HG02798 (cell line): ENCODE measurements at regions not wholly inside any gene's neighbourhood (a gene's known extent, or its start where the extent isn't known, plus 50 kb on each side); places are given as distances from the start of the nearest gene placed in this dataset.

Experiments
- ATAC-seq: cut with Tn5 transposase; IDR thresholded peaks from one replicate; pipeline ENCODE4 v1.9.1; 2021; ENCODE audit warnings: mild to moderate bottlenecking; ENCODE audit not compliant: unreplicated experiment, poor library complexity

- ATAC-seq, result no peak
These were observed 196.9 kb downstream of the ANAPC10 start for GRCh38 chr4:144901141-144901540.

DNA sequence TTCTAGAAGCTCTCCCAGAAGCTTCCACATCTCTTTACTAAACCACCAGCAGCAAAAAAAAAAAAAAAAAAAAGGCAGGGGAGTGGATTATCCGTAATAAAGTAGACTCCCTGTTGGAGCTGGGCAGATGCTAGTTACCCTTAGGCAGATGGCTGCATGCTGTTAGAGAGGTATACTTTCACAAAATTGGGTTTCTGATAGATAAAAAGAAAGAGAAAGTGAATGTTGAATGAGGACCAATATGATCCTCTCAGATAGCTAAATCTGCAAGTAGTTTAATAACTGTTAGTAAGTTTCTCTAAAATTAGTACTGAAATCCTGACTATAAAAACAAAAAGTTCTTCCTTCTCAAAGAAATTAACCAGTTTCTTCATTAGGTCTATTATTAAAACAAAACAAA is 195.4 kb downstream of the ANAPC10 start:
- peak; percentile 66 for ATAC-seq

DNA sequence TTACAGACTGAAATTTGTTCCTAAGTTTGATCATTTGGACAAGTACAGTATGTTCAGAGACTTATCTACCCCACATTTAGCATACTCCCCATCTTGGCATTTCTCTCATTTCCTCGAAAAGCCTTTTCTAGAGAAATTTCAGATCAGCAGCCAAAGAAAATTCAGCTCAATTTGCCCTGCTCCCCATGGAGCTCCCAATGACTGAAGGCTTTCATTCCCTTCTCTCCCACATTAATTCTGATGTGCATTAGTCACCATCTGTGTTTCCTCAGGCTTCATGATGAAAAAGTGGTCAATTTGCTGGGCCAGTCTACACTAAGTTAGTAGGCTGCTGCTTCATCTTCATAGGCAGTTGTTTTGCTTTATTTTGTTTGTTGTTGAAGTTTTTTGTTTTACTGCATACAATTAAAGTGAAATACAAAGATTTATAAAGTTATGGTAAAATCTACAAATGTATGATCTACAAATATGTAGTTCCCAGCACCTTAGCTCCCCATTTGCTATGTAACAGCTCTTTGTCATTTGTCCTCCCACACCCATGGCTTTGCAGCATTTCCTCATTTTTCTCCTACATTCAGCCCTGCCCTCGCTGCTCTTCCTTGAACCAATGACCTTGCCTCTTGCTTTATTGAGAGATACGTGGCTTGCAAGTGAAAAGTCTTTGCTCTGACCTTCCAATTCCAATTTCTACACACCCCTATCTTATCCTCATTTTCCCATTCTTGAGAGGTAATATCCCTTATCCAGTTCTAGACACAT is 193.9 kb downstream of the ANAPC10 start:
- no peak for ATAC-seq

GRCh38 chr4:144905286-144905685 is 192.7 kb downstream of the ANAPC10 start:
- no peak for ATAC-seq

- peak; percentile 40 for ATAC-seq
These were observed 191.6 kb downstream of the ANAPC10 start for GRCh38 chr4:144906181-144906925.

DNA sequence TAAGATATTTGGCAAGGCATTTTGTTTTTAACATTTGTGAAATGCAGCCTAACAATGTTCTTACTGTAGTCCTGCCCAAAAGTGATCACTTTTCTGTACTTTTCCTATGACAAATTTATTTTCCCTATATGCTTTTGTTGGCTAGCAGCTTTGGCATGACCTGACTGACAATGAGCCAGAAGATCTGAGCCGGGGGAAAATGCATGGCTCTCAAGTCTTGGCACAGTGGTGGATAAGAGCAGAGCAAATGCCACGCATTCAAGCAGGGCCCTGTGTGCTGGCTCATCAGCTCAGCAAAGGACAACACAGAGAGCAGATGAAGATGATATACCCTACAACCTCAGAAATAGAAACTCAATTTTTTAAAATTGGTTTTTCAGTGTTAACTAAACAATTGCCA is 187.3 kb downstream of the ANAPC10 start:
- ATAC-seq, result no peak
